ENCODE measurements at regions not wholly inside any gene's neighbourhood (a gene's known extent, or its start where the extent isn't known, plus 50 kb on each side); places are given as distances from the start of the nearest gene placed in this dataset.

- TF ChIP-seq CTCF (IDR thresholded peaks at IDR 0.05; ENCODE audit: low read depth, low read length): peak; percentile 99
- TF ChIP-seq EZH2phosphoT487 (IDR thresholded peaks at IDR 0.05; ENCODE audit: low read depth): no peak
Observed at GRCh38 chr20:34190679-34191090, 50.5 kb upstream of the ASIP start.

Data from OCI-LY3 (cell line).